Bone marrow (tissue), 2 donors: ENCODE measurements at regions not wholly inside any gene's neighbourhood (a gene's known extent, or its start where the extent isn't known, plus 50 kb on each side); places are given as distances from the start of the nearest gene placed in this dataset.
A peak's percentile ranks its signal among the peaks of the same experiment; 100 is the strongest.

Experiments
- DNase-seq, 2 donors: peaks; one replicate each; lab custom pipeline; 2025; lab: John Stamatoyannopoulos, UW

DNA sequence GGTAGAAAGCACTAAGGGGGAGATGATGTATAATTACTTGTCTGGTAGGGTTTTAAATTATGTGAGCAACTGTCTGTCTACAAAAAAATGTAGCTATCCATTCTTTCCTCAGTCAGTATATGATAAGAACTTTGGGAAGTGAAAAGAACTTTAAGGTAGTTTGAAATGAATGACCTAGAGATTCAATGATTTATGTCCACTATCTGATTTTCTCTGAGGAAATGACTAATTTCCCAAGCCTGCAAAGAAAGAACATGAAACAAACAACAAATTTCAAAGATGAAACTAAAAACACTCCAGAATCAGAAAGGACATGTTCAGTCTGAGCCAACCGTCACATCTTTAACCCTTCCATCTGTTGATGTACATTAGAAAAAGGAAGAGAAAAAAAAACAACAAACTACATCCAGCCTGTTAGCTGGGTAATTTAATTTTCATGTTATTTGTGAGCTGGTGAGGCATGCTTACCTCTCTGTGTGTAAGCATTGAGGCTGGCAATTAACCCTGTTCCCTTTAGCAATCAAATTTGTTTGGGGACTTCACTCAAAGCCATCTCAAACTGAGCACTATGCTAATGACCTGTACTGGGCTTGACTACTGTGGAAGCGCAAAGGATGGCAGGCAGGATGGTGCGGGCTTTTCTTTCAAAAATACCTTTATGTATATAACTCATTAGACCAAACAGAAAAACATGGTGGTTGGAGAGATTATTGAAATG, 220.1 kb downstream of the TUSC7 start:
- peak in 1 of 2 donors; percentile 5 for DNase-seq

DNA sequence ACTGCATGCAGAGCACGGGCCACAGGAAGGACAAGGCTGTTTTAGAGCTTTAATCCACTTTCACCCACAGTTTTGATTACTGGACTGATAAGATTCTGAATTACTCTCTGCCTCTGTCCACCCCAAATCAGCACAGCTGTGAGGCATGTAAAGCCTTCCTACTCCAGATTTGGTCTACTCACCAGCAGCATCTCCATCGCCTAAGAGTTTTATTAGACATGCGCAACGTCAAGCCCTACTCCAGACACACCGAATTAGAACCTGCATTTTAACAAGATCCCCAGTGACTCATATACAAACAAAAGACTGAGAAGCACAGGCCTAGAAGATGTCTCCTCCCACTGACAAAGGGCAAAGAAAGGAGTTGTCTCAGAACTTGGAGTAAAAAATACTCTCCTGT, 221.2 kb downstream of the TUSC7 start:
- DNase-seq: no peak

DNA sequence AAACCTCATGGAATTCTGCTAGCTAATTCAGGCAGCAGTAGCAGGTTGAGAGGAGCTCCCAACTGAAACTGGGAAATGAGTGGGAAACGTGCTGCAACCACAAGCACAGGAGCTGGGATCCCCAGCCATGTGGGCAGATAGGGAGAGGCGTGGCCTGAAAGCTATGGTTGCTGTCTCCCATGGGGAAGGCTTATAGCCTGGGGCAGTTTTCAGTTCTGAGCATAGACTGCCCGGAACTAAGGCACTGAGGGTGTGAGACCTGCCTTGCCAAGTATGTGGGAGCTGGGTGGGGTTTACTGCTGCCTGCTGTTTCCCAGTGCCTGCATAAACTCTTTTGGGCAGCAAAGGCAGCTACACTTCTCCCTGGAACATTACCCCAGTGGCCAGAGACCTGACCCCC, 229.5 kb downstream of the TUSC7 start:
- DNase-seq: no peak

DNA sequence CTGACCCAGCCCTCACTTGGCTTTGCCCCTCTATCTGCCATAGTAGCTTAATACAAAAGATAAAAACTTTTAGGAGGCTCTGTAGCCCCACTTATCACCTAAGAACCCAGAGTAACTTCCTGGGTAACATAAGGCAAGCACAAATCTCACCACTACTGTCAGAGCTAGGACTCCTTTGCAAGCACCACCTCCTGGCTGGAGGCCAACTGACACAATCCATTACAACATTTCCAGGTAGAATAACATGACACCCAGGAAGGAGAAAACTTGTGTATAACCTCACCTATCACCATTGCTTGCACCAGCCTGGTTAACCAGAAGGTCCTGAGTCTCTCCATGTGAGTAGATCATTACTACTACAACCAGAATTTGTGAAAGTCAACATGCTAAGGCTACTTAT, 230.0 kb downstream of the TUSC7 start:
- no peak for DNase-seq

DNA sequence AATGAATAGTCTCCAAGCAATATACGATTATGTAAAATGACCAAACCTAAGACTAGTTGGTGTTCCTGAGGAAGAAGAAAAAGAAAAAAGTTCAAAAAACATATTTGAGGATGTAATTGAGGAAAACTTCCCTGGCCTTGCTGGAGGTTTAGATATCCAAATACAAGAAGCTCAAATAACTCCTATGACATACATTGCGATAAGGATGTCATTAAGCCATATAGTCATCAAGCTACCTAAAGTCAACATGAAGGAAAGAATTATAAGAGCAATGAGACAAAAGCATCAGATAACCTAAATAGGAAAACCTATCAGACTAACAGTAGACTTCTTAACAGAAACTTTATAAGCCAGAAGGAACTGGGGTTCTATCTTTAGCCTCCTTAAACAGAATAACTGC, 231.1 kb downstream of the TUSC7 start:
- DNase-seq: no peak

DNA sequence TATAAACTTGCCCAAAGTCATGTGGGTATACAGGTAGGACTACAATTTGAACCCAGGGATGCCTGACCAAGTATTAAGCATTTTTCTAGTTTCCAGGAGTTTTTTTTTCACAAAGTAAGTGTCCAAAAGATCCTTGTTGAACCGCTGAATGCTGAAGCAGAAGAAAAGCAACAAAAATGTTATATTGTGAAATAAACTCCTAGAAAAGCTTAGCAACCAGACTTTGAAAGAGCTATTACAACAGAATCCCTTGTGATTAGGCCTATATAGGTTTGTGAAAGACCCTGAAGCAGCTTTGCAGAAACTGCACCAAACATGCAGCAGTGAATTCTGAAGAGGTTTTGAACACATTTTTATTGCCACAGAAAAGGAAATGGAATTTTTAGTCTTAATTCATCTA, 236.8 kb downstream of the TUSC7 start:
- no peak for DNase-seq

DNA sequence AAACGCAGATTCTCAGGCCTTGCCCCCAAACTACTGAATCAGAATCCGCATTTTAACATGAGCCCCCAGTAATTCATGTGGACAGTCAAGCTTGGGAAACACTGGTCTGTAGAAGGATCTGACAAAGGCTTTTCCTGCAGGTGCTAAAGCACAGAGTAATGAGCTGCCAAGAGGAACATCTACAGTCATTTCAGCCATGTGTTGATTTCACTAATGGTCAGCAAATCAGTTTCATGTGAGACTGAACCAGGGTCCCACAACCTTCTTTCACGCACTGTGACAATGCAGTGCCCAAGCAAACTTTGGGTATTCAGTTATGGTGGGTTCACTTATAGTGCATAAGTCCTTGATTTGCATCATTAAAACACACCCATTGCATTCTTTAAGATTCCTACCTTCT, 237.6 kb downstream of the TUSC7 start:
- no peak for DNase-seq

DNA sequence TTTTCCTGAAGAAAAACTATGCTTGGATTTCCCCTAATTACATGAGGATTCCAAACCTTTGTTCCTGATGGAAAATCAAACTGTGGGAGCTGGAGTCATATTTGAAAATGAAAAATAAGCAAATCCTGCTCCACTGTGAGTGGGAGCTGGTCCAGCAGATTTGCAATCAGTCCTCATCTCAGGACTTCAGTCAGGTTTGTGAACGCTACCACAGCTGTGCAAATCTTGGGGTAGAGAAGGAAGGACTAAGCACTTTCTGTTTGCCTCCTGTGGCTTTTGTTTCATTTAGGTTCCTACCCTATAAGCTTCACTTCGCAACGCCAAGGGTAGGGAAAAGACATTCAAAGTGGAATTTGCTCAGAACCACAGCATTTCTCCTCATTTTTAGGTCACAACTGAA, 238.2 kb downstream of the TUSC7 start:
- DNase-seq: no peak

DNA sequence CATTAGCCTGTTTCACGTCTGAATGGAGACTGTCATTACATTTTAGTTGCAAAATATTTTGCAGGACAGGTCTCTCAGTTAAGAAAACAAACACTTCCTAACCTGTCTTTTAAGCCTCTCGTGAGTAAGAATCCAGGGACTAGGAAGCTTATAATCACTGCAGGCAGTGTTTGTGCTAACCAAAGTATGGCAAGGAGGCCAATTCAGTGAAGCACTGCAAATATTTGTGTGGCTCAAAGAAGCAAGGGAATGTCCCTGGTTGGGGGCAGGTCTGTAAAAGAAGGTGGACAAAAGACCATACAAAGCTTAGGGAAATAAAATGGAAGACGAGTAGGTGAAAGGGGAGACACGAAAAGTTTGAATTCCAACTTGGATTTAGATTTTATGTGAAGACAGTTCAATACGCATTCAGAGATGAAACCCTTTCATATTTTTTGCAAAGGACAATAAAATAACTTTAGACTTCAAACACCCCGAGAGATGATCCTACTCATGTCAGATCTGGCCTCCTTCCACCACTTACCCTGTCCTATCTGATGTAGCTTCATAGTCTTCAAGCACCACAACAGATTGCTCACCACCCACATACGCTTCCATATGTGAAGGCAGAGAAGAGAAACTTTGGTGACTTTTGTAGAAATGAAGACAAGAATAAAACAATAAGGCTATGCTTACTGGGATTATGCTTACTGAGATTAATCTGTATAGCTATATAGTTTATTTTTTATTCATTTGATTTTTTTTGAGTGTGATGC, 240.9 kb downstream of the TUSC7 start:
- DNase-seq: no peak

DNA sequence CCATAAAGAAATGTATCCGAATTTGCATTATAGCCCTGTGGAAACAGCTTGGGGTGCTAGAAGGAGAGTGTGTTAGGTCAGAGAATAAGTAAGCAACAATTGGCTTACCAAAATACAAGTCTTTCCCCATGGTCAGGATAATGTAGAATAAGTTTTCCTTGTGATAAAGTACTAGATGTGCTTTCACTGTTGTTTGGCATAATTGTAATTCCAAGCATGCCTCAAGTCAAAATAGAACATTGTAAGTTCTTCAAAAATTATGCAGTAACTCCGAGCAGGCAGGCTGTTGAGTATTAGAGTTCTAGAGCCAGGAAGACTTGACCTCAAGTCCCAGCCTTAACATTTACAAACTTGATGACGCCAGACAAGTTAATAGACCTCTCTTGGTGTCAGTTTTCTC, 242.0 kb downstream of the TUSC7 start:
- no peak for DNase-seq

DNA sequence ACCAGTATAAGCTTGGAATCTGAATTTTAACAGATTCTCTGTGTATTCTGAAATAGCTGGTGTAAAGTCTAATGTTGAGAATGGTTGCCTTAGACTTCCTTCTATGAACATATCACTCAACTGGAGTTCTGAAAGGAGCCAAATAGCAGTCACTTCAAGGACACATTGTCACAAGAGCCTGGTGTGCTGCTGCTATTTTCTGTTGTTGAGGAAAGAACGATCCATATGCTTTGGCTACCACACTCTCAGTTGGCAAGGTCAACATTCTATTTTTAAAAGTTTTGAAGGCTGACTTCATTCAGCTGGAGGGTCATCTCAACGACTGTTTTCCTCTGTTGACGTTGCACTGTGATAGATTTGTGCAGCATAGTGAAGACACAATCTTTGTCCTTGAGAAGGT, 248.7 kb downstream of the TUSC7 start:
- DNase-seq: no peak

DNA sequence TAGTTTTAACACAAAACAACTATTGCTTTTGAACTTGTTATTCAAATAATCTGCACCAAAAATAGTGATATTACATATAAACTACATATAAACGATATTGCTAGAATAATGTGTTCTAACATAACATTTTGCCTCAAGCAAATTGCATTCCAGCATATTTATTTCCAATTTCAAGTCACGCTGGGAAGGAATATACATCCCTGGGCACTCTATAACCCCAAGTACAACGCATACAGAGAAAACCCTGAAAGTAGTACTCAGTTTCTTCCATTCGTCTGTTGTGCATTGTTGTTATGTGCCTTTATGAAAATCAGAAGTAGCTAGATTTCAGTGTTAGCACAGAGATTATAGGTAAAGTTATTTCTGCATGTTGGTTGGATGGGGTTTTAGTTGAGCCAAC, 251.5 kb downstream of the TUSC7 start:
- DNase-seq: no peak

DNA sequence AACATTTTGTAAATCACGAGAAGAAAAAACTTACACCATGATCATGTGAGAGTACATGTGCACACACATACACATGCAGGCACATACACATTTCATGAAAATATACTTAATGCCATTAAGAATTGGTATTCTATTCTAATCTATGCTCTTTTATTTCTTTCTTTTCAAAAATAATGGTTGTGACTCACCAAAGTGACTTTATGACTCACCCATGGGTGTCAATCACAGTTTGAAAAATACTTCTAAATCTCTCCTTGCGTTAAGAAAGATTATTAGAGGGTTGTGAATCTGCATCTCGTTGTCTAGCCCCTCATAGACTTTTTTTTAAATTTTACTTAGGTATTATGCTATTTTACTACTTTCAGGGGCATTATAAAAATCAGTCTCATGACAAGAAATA, 254.2 kb downstream of the TUSC7 start:
- DNase-seq: no peak

DNA sequence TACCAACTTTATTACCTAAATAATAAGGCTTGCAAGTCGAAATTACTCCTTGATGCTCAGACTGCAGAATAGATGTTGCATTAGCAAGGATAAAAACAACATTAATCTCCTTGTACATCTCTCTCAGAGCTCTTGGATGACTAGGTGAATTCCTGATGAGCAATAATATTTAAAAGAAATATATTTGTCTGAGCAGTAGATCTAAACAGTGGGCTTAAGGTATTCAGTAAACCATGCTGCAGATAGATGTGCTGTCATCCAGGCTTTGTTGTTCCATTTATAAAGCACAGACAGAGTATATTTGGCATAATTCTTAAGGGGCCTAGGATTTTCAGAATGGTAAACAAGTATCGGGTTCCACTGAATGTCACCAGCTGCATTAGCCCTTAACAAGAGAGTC, 257.1 kb downstream of the TUSC7 start:
- no peak for DNase-seq

DNA sequence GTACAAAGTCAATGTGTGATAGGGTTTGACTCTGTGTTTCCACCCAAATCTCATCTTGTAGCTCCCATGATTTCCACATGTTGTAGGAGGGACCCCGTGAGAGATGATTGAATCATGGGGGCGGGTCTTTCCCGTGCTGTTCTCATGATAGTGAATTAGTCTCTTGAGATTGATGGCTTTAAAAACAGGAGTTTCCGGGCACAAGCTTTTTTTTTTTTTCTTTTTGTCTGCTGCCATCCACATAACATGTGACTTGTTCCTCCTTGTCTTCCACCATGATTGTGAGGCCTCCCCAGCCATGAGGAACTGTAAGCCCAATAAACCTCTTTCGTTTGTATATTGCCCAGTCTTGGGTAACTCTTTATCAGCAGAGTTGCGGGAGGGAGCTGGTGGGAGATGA, 259.6 kb downstream of the TUSC7 start:
- no peak for DNase-seq

DNA sequence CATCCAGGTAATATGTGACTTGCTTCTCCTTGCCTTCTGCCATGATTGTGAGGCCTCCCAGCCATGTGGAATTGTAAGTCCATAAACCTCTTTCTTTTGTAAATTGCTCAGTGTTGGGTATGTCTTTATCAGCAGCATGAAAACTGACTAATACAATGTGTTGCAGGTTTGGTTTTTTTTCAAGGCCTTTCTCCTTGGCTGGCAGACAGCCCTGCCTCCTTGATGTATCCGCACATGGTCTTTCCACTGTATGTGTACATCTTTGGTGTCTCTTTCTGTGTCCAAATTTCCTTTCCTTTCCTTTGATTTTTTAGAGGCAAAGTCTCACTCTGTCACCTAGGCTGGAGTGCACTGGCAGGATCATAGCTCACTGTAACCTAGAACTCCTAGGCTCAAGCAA, 260.1 kb downstream of the TUSC7 start:
- no peak for DNase-seq

DNA sequence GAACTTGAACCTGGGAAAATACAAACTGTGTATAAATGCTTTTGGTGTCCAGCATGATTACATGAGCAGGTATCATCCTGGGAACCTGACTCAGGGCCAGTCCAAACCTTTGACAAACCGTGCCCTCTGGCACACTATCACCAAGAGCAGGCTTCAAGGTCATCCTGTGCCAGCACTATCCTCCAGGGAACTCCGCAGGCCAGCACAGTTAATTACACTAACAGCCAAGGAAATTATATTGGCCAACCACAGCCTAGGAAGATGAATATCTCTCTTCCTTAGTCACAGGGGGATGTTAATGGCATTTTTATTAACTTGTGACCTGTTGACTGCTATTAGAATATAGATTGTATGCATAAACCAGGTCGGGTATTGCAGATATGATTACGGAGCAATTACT, 262.0 kb downstream of the TUSC7 start:
- DNase-seq: no peak

DNA sequence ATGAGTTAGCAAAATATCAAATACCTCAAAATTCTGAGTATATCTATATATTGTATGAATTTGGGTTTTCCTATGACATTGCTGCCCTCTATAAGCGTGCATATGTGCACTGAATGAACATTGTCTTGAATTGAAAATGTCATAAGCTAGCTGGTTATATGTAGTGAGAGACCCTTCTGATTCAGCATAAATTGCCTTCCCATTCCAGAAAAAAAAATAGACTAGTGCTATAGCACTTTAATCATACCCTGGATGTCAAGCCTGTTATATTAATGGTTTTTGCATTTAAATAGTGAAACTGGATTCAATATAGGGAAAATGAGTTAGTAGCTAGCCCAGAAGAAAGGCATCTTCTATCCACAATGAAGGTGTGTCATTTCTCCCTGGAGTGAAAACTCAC, 265.1 kb downstream of the TUSC7 start:
- DNase-seq: no peak

DNA sequence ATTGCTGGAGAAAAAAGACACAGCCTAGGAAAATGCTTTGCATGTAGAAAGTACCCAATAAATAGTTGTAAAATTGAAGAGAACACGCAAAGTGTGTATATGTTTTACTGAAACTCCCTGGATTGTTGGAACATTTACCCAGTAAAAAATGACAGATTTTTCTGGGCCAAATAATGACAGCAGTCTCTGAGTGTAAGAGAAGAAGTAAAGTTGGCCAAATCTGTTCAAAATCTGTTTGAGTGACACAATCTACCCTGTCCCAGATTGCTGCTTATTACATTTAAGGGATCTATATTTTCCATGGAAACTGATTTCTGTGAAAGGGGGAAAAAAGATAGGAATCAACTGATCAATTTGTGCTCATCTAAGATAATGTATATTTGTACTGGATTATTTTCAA, 267.9 kb downstream of the TUSC7 start:
- DNase-seq: no peak

DNA sequence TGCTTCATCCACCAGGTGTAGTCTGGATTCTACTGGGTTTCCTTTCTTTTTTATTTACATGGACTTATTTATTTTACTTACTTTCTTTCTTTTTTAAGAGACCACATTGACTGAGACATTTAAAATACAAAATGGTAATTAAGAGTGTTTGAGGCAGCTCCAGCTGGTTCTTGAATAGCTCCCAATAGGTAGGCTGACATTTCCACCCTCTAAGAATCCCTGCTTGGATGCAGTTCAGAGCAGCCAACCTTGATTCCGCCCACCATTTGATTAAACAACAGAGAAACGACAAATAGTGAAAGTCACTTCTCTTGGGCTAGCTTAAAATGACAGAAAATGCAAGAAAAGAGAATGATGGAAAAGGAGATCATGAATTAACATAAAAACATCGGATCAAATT, 270.5 kb downstream of the TUSC7 start:
- no peak for DNase-seq

DNA sequence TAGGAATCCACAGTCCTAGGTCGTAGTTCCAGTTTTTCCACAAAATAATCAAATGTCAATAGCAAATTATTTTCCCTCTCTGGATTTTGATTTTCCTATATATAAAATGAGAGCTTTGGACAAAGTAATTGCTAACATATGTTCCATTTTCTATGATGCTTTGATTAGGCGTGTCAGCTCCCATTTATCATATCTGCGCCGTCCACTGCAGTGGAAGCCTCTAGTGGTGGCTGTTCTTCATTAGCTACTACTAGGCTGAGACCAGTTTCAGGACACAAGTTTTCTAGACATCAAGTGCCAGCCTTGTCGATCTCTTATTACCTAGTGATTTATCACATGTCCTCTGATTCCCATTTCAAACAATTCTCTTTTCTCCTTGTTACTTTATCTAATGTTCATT, 271.5 kb downstream of the TUSC7 start:
- no peak for DNase-seq

DNA sequence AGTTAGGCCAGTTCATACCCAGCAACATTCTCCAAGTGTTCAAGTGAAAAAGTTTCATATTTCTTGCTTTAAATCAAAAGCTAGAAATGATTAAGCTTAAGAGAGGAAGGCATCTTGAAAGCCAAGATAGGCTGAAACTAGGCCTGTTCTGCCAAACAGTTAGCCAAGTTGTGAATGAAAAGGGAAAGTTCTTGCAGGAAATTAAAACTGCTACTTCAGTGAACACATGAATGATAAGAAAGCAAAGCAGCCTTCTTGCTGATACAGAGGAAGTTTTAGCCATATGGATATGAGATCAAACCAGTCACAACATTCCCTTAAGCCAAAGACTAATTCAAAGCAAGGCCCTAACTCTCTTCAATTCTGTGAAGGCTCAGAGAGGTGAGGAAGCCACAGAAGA, 274.7 kb downstream of the TUSC7 start:
- DNase-seq: no peak

DNA sequence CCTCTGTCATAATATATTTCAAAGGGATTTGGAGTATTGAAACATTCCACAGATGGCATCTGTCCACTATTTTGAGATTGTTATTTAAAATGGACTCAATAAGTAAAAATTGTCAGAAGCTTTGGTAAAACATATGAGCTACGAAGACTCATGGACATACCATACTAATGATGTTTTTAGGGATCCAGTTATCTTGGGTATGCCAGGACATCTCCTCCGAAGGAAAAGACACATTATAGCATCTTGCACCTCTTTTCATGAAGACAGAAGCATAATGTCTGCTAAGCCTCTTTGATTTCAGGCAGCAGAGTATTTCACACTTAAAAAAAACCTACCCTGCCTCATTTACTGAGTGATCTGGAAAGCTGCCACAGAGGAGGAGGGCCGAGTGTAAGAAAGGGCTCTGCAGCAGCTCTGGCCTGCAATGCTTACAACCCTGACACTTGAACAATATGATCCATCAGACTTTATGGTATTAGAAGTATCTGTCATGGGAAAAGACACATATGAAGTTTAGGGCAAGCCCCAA, 284.8 kb downstream of the TUSC7 start:
- DNase-seq: no peak

DNA sequence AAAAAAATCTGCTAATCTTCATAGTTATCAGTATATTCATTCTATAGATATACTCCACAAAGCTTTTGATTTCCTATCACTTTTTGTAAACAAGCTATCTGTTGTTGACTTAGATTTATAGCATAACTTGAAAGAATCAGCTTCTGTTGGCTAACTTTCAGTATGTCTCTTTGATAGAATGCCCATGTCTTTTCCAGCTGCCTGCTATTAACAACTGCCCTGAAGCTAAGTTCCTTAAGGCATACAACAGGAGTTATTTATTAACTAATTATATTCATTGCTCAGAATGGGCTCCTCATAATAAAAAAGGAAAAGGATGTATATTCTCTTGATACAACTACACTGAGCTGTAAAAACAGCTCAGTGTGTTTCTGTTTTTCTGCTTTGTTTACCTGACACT, 293.9 kb downstream of the TUSC7 start:
- no peak for DNase-seq
